Erythroblast (primary cell): ENCODE measurements at regions not wholly inside any gene's neighbourhood (a gene's known extent, or its start where the extent isn't known, plus 50 kb on each side); places are given as distances from the start of the nearest gene placed in this dataset.

Source experiments
- GATA1 ChIP-seq: IDR thresholded peaks from 2 replicates; pipeline ENCODE4 v1.6.1; 2011; ENCODE audit warnings: low read depth, mild to moderate bottlenecking, control low read depth, low read length, moderate library complexity
- POLR2A ChIP-seq: IDR thresholded peaks from 2 replicates; pipeline ENCODE4 v1.6.1; 2011; ENCODE audit warnings: mild to moderate bottlenecking, low read length

GRCh38 chr15:70379134-70379533 lies 281.4 kb upstream of the TLE3 start:
- TF ChIP-seq POLR2A: no peak
- no peak for TF ChIP-seq GATA1
